ENCODE measurements at regions not wholly inside any gene's neighbourhood (a gene's known extent, or its start where the extent isn't known, plus 50 kb on each side); places are given as distances from the start of the nearest gene placed in this dataset.
"Not testable (repeated sequence)": the region's sequence is repeated elsewhere in the genome, so short reads cannot be mapped to it uniquely, and the experiment has no call there.

- TF ChIP-seq, protein P1, sequence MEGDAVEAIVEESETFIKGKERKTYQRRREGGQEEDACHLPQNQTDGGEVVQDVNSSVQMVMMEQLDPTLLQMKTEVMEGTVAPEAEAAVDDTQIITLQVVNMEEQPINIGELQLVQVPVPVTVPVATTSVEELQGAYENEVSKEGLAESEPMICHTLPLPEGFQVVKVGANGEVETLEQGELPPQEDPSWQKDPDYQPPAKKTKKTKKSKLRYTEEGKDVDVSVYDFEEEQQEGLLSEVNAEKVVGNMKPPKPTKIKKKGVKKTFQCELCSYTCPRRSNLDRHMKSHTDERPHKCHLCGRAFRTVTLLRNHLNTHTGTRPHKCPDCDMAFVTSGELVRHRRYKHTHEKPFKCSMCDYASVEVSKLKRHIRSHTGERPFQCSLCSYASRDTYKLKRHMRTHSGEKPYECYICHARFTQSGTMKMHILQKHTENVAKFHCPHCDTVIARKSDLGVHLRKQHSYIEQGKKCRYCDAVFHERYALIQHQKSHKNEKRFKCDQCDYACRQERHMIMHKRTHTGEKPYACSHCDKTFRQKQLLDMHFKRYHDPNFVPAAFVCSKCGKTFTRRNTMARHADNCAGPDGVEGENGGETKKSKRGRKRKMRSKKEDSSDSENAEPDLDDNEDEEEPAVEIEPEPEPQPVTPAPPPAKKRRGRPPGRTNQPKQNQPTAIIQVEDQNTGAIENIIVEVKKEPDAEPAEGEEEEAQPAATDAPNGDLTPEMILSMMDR (conservative IDR thresholded peaks at IDR 0.05; ENCODE audit: low read depth, low read length) = no peak
- DNase-seq (ENCODE audit: low read depth) = no peak
- no peak overlapping the region for H3K4me3 ChIP-seq (ENCODE audit: low read length)
Observed at GRCh38 chr2:7632420-7632819, 715.2 kb downstream of the RNF144A start.

DNA sequence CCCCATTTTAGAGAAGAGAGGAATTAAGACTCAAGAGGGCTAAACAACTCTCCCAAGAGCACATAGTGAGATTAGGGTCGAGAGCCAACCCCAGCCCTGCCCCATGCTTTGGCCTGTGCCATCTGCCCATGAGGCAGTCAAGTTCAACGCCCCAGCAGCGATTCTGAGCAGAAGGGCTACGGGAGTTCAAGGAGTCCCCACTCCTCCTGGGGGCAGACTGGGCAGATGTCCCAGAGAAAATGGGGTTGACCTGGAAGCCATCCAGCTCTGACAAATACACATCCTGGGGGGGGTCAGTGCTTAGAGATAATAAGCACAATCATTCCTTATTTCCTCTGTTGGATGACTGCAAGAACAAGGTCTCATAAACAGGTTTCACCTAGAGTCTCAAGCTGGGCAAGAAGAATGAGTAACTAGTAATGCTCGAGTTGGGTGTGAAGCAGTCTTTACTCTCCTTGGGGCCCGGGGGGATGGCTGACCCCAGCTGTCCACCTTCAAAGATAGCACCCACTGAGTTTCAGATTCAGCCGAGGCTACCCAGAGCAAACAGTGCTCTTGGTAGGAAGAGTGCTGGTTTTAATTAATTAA is 716.4 kb downstream of the RNF144A start:
- H3K4me3 ChIP-seq (ENCODE audit: low read length) = no peak overlapping the region
- TF ChIP-seq, protein P1 (conservative IDR thresholded peaks at IDR 0.05; ENCODE audit: low read depth, low read length) = no peak

GRCh38 chr2:7634409-7634808 is 717.2 kb downstream of the RNF144A start:
- TF ChIP-seq, protein P1 (conservative IDR thresholded peaks at IDR 0.05; ENCODE audit: low read depth, low read length) = no peak
- no peak for DNase-seq (ENCODE audit: low read depth)
- no peak overlapping the region for H3K4me3 ChIP-seq (ENCODE audit: low read length)

More for the DNA sequence above, 716.4 kb downstream of the RNF144A start:
- no peak for DNase-seq (ENCODE audit: low read depth)

- TF ChIP-seq, protein P1 (conservative IDR thresholded peaks at IDR 0.05; ENCODE audit: low read depth, low read length) = no peak
- no peak for DNase-seq (ENCODE audit: low read depth)
- H3K4me3 ChIP-seq (ENCODE audit: low read length) = no peak overlapping the region
Observed at GRCh38 chr2:7639476-7639875, 722.3 kb downstream of the RNF144A start.

GRCh38 chr2:7641272-7641671 is 724.1 kb downstream of the RNF144A start:
- not testable (repeated sequence) for H3K4me3 ChIP-seq (ENCODE audit: low read length)

DNA sequence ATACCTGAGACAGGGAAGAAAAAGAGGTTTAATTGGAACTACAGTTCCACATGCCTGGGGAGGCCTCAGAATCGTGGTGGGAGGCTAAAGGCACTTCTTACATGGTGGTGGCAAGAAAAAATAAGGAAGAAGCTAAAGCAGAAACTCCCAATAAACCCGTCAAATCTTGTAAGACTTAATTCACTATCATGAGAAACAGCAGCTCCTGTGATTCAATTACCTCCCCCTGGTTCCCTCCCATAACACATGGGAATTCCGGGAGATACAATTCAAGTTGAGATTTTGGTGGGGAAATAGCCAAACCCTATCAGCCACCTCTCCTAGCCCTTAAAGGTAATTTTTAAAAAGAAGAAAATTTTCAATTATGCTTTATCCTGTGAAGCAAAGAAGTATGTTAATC is 728.8 kb downstream of the RNF144A start:
- TF ChIP-seq, protein P1 (conservative IDR thresholded peaks at IDR 0.05; ENCODE audit: low read depth, low read length) = no peak
- no peak for DNase-seq (ENCODE audit: low read depth)
- H3K4me3 ChIP-seq (ENCODE audit: low read length) = no peak overlapping the region

More at GRCh38 chr2:7641272-7641671, 724.1 kb downstream of the RNF144A start:
- not testable (repeated sequence) for DNase-seq (ENCODE audit: low read depth)

DNA sequence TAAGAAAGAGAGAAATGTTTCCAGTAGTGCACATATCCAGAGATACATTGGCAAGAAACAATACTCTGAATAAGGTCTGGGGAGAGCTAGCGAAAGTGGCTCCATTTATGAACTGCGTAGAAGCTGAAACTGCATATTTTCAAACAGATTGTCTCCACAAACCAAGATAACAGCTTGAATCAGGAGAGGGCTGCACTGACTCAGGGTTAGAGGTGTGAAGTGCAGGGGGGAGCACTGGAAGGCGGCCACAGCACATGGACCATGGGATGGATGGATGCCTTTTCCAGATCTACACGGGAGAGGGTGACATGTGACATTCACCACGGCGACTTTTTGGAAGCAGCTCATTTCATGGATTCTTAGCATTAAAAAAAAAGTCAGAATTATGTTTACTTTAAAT is 729.4 kb downstream of the RNF144A start:
- TF ChIP-seq, protein P1 (conservative IDR thresholded peaks at IDR 0.05; ENCODE audit: low read depth, low read length) = no peak
- no peak for DNase-seq (ENCODE audit: low read depth)

More for the DNA sequence above, 729.4 kb downstream of the RNF144A start:
- no peak overlapping the region for H3K4me3 ChIP-seq (ENCODE audit: low read length)

Measured in retinal pigment epithelial cell (primary cell).